NT2/D1 (cell line): ENCODE measurements at regions not wholly inside any gene's neighbourhood (a gene's known extent, or its start where the extent isn't known, plus 50 kb on each side); places are given as distances from the start of the nearest gene placed in this dataset.

Experiments used
- DNase-seq: peaks from one replicate; pipeline ENCODE4 v3.0.0-alpha.2; 2011; ENCODE audit warnings: low read depth, low spot score
- H3K27me3 ChIP-seq: 2 replicates; pipeline ENCODE4 v1.6.0; 2011; ENCODE audit warnings: mild to moderate bottlenecking; ENCODE audit not compliant: insufficient read length, insufficient read depth
- H3K36me3 ChIP-seq: 2 replicates; pipeline ENCODE4 v1.6.1; 2011; ENCODE audit warnings: mild to moderate bottlenecking, low read length, mixed read lengths; ENCODE audit not compliant: insufficient read depth, insufficient read length
- H3K4me1 ChIP-seq: 2 replicates; pipeline ENCODE4 v1.5.1; 2011; ENCODE audit not compliant: insufficient read depth, insufficient read length
- H3K4me3 ChIP-seq: 2 replicates; pipeline ENCODE4 v1.5.1; 2011; ENCODE audit warnings: low read depth; ENCODE audit not compliant: insufficient read length
- H3K9ac ChIP-seq: 2 replicates; pipeline ENCODE4 v1.6.0; 2011; ENCODE audit warnings: low read depth; ENCODE audit not compliant: insufficient read length
- H3K9me3 ChIP-seq: 2 replicates; pipeline ENCODE4 v1.5.1; 2011; ENCODE audit warnings: mild to moderate bottlenecking, low read length; ENCODE audit not compliant: insufficient read depth
- SUZ12 ChIP-seq: IDR thresholded peaks from 2 replicates; pipeline ENCODE4 v1.6.1; 2011; ENCODE audit not compliant: insufficient read length, insufficient read depth; ENCODE audit errors: extremely low read depth
- YY1 ChIP-seq: IDR thresholded peaks from 2 replicates; pipeline ENCODE4 v1.6.1; 2011; ENCODE audit not compliant: insufficient read length, insufficient read depth
- ZNF274 ChIP-seq: IDR thresholded peaks from 2 replicates; pipeline ENCODE4 v1.6.1; 2011; ENCODE audit warnings: mild to moderate bottlenecking, low read depth, low read length

- no peaks in the 10 kb centered on the region for H3K9me3 ChIP-seq
- no peak overlapping the region for H3K4me3 ChIP-seq
- no peaks in the 10 kb centered on the region for H3K36me3 ChIP-seq
- no peak for DNase-seq
- TF ChIP-seq ZNF274 (no peak), YY1 (no peak), SUZ12 (no peak)
- H3K4me1 ChIP-seq, result peaks cover 20% of the 10 kb centered on the region
- H3K27me3 ChIP-seq, result no peaks in the 10 kb centered on the region
- H3K9ac ChIP-seq, result no peak overlapping the region
Observed at GRCh38 chr5:141760753-141761152, 78.7 kb upstream of the ARAP3 start.

- DNase-seq, result no peak
- no peak for TF ChIP-seq YY1
- no peak for TF ChIP-seq ZNF274
- no peak for TF ChIP-seq SUZ12
- Histone ChIP-seq H3K9me3 (no peaks in the 10 kb centered on the region), H3K4me1 (peaks cover 18% of the 10 kb centered on the region), H3K27me3 (no peaks in the 10 kb centered on the region), H3K36me3 (no peaks in the 10 kb centered on the region), H3K4me3 (no peak overlapping the region), H3K9ac (no peak overlapping the region)
Observed at GRCh38 chr5:141760193-141760592, 78.2 kb upstream of the ARAP3 start.

GRCh38 chr5:141758310-141758998 is 76.4 kb upstream of the ARAP3 start:
- peak overlapping the region; percentile 61 for H3K9ac ChIP-seq
- H3K36me3 ChIP-seq, result no peaks in the 10 kb centered on the region
- no peak for TF ChIP-seq SUZ12
- no peak for TF ChIP-seq ZNF274
- no peak for TF ChIP-seq YY1
- no peaks in the 10 kb centered on the region for H3K27me3 ChIP-seq
- H3K4me3 ChIP-seq, result peak overlapping the region; percentile 11
- H3K9me3 ChIP-seq, result no peaks in the 10 kb centered on the region
- DNase-seq, result no peak
- peaks cover 18% of the 10 kb centered on the region for H3K4me1 ChIP-seq

DNA sequence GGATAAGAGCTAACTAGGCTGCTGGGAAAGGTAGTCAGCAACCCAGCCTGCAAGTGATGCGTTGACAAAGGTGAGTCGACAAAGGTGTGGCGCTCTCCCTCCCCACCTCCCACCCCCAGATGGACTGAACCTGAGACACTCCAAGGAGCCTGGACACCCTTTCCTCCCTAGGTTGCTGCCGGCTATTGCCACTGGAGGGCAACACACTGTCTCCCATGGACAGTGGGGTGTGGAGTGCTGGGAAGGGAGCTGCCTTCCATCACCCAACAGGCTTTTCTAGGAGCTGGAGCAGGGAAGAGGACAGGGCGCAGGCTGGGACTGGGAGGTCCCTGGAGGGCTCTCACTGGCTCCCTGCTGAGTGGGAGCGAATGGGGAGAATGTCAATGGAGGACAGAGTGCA is 75.4 kb upstream of the ARAP3 start:
- Histone ChIP-seq H3K4me1 (peaks cover 18% of the 10 kb centered on the region), H3K9me3 (no peaks in the 10 kb centered on the region), H3K36me3 (no peaks in the 10 kb centered on the region), H3K27me3 (peaks cover under 1% of the 10 kb centered on the region), H3K4me3 (no peak overlapping the region), H3K9ac (no peak overlapping the region)
- no peak for TF ChIP-seq ZNF274
- TF ChIP-seq SUZ12, result no peak
- TF ChIP-seq YY1, result no peak
- no peak for DNase-seq

- TF ChIP-seq ZNF274, result no peak
- H3K9me3 ChIP-seq, result no peaks in the 10 kb centered on the region
- DNase-seq, result no peak
- H3K36me3 ChIP-seq, result no peaks in the 10 kb centered on the region
- peaks cover 3% of the 10 kb centered on the region for H3K27me3 ChIP-seq
- H3K4me3 ChIP-seq, result no peak overlapping the region
- H3K9ac ChIP-seq, result no peak overlapping the region
- H3K4me1 ChIP-seq, result peaks cover 18% of the 10 kb centered on the region
Observed at GRCh38 chr5:141756196-141756595, 74.2 kb upstream of the ARAP3 start.

DNA sequence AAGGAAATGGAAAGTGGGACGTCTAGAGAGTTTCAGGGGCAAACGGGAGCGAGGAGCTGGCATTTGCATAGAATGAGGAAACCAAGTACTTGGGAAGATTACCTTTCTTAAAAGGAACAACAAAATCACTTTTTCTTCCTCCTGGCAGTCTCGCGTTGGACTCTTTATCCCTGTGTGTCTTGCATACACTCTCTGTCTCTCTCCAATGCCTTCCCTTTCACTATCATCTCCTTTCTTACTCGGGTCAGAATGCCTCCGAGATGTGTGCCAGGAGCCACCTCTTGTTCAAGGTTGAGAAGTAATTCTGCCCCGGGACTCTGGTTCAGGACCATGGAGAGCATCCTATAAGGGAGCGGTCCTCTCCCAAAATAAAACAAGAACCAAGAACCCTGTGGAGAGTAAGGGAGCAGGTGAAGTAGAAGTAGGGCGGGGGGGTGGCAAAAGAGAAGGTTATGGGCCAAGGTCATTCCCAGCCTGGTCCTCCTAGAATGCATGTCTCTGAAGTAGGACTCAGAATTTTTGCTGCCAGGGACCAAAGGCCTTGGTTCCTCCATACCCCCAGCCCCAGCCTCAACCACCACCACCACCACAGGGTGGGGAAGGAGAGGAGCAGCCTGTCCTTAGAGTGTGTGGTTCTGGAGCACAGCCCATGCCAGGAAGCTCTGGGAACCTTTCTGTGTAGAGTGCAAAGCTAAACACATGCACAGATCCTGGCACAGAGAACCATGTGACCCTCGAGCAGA is 72.1 kb upstream of the ARAP3 start:
- TF ChIP-seq ZNF274, result no peak
- no peak for TF ChIP-seq SUZ12
- TF ChIP-seq YY1, result no peak
- H3K36me3 ChIP-seq, result no peaks in the 10 kb centered on the region
- peaks cover 10% of the 10 kb centered on the region for H3K27me3 ChIP-seq
- H3K9ac ChIP-seq, result no peak overlapping the region
- peaks cover 12% of the 10 kb centered on the region for H3K4me1 ChIP-seq
- DNase-seq, result no peak
- H3K4me3 ChIP-seq, result no peak overlapping the region
- no peaks in the 10 kb centered on the region for H3K9me3 ChIP-seq

DNA sequence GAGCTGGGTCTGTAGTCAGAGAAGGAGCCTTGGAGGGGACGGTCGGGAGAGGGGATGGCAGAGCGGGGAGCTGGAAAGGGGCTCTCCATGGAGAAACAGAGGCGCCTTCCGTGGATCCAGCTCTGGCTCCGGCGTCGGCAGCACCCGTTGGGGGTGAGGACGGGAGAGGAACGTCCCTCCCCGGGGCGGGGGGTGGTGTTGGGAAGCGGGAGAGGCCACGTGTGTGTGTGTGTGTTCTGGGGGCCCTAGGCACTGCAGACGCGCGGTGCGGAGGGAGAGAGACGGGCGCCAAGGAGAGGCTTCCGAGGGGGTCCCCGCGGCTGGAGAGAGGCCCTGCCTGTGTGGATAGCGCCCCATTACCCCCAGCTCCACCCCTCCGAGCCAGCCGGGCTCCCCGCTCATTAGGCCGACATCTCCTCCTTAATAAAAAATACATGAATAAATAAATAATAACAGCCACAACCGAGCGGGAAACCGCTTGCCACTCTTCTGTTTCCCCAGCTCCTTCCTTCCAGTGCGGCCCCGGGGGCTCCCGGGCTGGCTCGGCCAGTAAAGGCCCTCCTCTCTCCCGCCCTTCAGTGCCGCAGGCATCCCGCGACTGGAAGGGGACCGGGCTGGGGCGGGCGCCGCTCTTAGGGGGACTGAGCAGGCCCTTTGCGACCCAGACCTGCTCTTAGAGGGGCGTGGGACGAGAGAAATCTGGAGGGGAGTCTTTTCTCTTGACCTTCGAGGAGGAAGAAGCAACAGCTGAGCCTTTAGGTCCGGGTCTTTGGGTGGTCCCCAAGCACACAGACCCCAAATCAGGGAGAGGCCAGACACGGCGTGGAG is 71.3 kb upstream of the ARAP3 start:
- peaks cover 13% of the 10 kb centered on the region for H3K27me3 ChIP-seq
- no peaks in the 10 kb centered on the region for H3K9me3 ChIP-seq
- TF ChIP-seq YY1 (no peak), ZNF274 (no peak)
- no peak overlapping the region for H3K9ac ChIP-seq
- H3K4me3 ChIP-seq, result no peak overlapping the region
- DNase-seq, result no peak
- H3K4me1 ChIP-seq, result peaks cover 10% of the 10 kb centered on the region
- no peaks in the 10 kb centered on the region for H3K36me3 ChIP-seq
